Keratinocyte (primary cell): ENCODE measurements at regions not wholly inside any gene's neighbourhood (a gene's known extent, or its start where the extent isn't known, plus 50 kb on each side); places are given as distances from the start of the nearest gene placed in this dataset.

Experiments used
- DNase-seq: peaks from one replicate; pipeline ENCODE4 v3.0.0-alpha.2; 2011; ENCODE audit warnings: low read depth, missing footprints, low spot score
- FAIRE-seq: peaks from 2 replicates; lab custom pipeline; 2011; peaks lifted over from hg19 to GRCh38; lab: Jason Lieb, UNC
- H2AFZ ChIP-seq: 2 replicates; pipeline ENCODE4 v1.6.0; 2012; ENCODE audit warnings: low read length, control low read depth, inconsistent platforms; ENCODE audit not compliant: control insufficient read depth
- H3K27ac ChIP-seq: 2 replicates; pipeline ENCODE4 v1.5.1; 2011; ENCODE audit warnings: low read length; ENCODE audit not compliant: control insufficient read depth, insufficient read depth
- H3K27me3 ChIP-seq: 3 replicates; pipeline ENCODE4 v1.6.0; 2011; ENCODE audit warnings: low read length; ENCODE audit not compliant: control insufficient read depth, insufficient read depth; ENCODE audit errors: extremely low read depth
- H3K36me3 ChIP-seq, 2 experiments: 2 replicates in 1 of 2; 3 replicates in 1 of 2; pipeline ENCODE4 v1.5.1; 2011; ENCODE audit warnings: low read length in 2 of 2, mild to moderate bottlenecking in 1 of 2; ENCODE audit not compliant: control insufficient read depth in 2 of 2, insufficient read depth in 2 of 2; ENCODE audit errors: extremely low read depth in 1 of 2
- H3K4me1 ChIP-seq: 3 replicates; pipeline ENCODE4 v1.5.1; 2011; ENCODE audit warnings: low read length; ENCODE audit not compliant: control insufficient read depth, insufficient read depth; ENCODE audit errors: extremely low read depth
- H3K4me2 ChIP-seq: 3 replicates; pipeline ENCODE4 v1.6.0; 2011; ENCODE audit warnings: low read depth, low read length; ENCODE audit not compliant: control insufficient read depth, insufficient read depth; ENCODE audit errors: extremely low read depth
- H3K4me3 ChIP-seq, 3 experiments: fragments of 200-600 bp in 1 of 3; sonication (generic) in 1 of 3; 2 replicates in 2 of 3; 3 replicates in 1 of 3; pipeline ENCODE4 v1.5.1; 2011 to 2016; ENCODE audit warnings: low read length in 3 of 3, mild to moderate bottlenecking in 3 of 3, control low read depth in 2 of 3, inconsistent platforms in 1 of 3, low read depth in 1 of 3, mixed read lengths in 1 of 3, mixed run types in 1 of 3, moderate library complexity in 1 of 3; ENCODE audit not compliant: control insufficient read depth in 2 of 3, insufficient read depth in 2 of 3; ENCODE audit errors: extremely low read depth in 1 of 3
- H3K79me2 ChIP-seq: 2 replicates; pipeline ENCODE4 v1.6.0; 2012; ENCODE audit warnings: low read length; ENCODE audit not compliant: control insufficient read depth, insufficient read depth
- H3K9ac ChIP-seq: 3 replicates; pipeline ENCODE4 v1.6.0; 2011; ENCODE audit warnings: low read length; ENCODE audit not compliant: control insufficient read depth, insufficient read depth; ENCODE audit errors: extremely low read depth
- H3K9me1 ChIP-seq: 3 replicates; pipeline ENCODE4 v1.6.0; 2011; ENCODE audit warnings: low read length; ENCODE audit not compliant: control insufficient read depth, insufficient read depth; ENCODE audit errors: extremely low read depth
- H3K9me3 ChIP-seq: 2 replicates; pipeline ENCODE4 v1.5.1; 2012; ENCODE audit warnings: low read depth, low read length; ENCODE audit not compliant: control insufficient read depth
- H4K20me1 ChIP-seq: 3 replicates; pipeline ENCODE4 v1.6.0; 2011; ENCODE audit warnings: low read length; ENCODE audit not compliant: control insufficient read depth, insufficient read depth; ENCODE audit errors: extremely low read depth
- CTCF ChIP-seq, 3 experiments: IDR thresholded peaks in 1 of 3; conservative IDR thresholded peaks in 1 of 3; optimal IDR thresholded peaks in 1 of 3; 2 replicates in 2 of 3; 3 replicates in 1 of 3; pipeline versions ENCODE3 to v1.5.1; 2011; ENCODE audit warnings: low read length in 3 of 3, mild to moderate bottlenecking in 3 of 3, moderate library complexity in 2 of 3, control low read depth in 1 of 3, inconsistent platforms in 1 of 3; ENCODE audit not compliant: insufficient read depth in 2 of 3; ENCODE audit errors: extremely low read depth in 1 of 3
- EZH2 ChIP-seq: IDR thresholded peaks from one replicate; pipeline ENCODE4 v1.6.1; 2012; ENCODE audit warnings: inconsistent platforms, mild to moderate bottlenecking, low read length, moderate library complexity
- dilution Hi-C: fragments of 300-500 bp; cut with MboI; formaldehyde crosslinking; loops from one replicate; pipeline ENCODE4 v1.7.0; 2020; ENCODE audit warnings: low sequenced_read_pairs; ENCODE audit not compliant: extremely low pct_ligation_motif_present

- Histone ChIP-seq H3K4me2 (no peak overlapping the region), H3K9me1 (no peaks in the 10 kb centered on the region), H4K20me1 (no peaks in the 10 kb centered on the region), H3K9ac (no peak overlapping the region), H3K79me2 (no peaks in the 10 kb centered on the region), H3K27me3 (no peaks in the 10 kb centered on the region), H2AFZ (no peak overlapping the region), H3K27ac (no peak overlapping the region), H3K9me3 (no peaks in the 10 kb centered on the region), H3K4me3 (no peak overlapping the region), H3K36me3 (no peaks in the 10 kb centered on the region), H3K4me1 (no peaks in the 10 kb centered on the region)
- TF ChIP-seq EZH2 (no peak), CTCF (optimal IDR thresholded peaks at IDR 0.05 in 1 of 3, IDR thresholded peaks at IDR 0.05 in 1 of 3, conservative IDR thresholded peaks at IDR 0.05 in 1 of 3; ENCODE audit: extremely low read depth in 1 of 3, insufficient read depth in 2 of 3, low read length in 3 of 3) (no peak)
- DNase-seq (no peak), FAIRE-seq (no peak)
- dilution Hi-C loops: no loop called here
Measured at GRCh38 chr18:24605444-24605843, 145.0 kb downstream of the HRH4 start.

GRCh38 chr18:24609254-24609653 is 148.8 kb downstream of the HRH4 start:
- FAIRE-seq (no peak), DNase-seq (no peak)
- H3K4me2 ChIP-seq: no peak overlapping the region
- no peaks in the 10 kb centered on the region for H3K27me3 ChIP-seq
- H2AFZ ChIP-seq: no peak overlapping the region
- no peaks in the 10 kb centered on the region for H3K36me3 ChIP-seq
- TF ChIP-seq CTCF (optimal IDR thresholded peaks at IDR 0.05 in 1 of 3, IDR thresholded peaks at IDR 0.05 in 1 of 3, conservative IDR thresholded peaks at IDR 0.05 in 1 of 3; ENCODE audit: extremely low read depth in 1 of 3, insufficient read depth in 2 of 3, low read length in 3 of 3): no peak
- TF ChIP-seq EZH2: no peak
- no peak overlapping the region for H3K4me3 ChIP-seq
- H3K9me1 ChIP-seq: no peaks in the 10 kb centered on the region
- H3K79me2 ChIP-seq: no peaks in the 10 kb centered on the region
- H3K9me3 ChIP-seq: no peaks in the 10 kb centered on the region
- dilution Hi-C loops: no loop called here
- no peak overlapping the region for H3K27ac ChIP-seq
- H4K20me1 ChIP-seq: no peaks in the 10 kb centered on the region
- no peaks in the 10 kb centered on the region for H3K4me1 ChIP-seq
- no peak overlapping the region for H3K9ac ChIP-seq
